SK-N-SH (cell line): ENCODE measurements at regions not wholly inside any gene's neighbourhood (a gene's known extent, or its start where the extent isn't known, plus 50 kb on each side); places are given as distances from the start of the nearest gene placed in this dataset.

Experiments
- CTCF ChIA-PET: fragments of 300-600, 350-600 bp; formaldehyde crosslinking; extraction: SDS; loops from one replicate; lab custom pipeline; 2021; lab: Yijun Ruan, JAX
- POLR2A ChIA-PET: fragments of 350-600 bp; sonication (Branson Sonifier 250); formaldehyde crosslinking; extraction: SDS; loops from one replicate; lab custom pipeline; 2020; ENCODE audit warnings: antibody characterized with exemption, inconsistent platforms; lab: Yijun Ruan, JAX
- DNase-seq: peaks from one replicate; pipeline ENCODE4 v3.0.0; 2012
- H2AFZ ChIP-seq: fragments of 200-600 bp; sonication (generic); 2 replicates; pipeline ENCODE4 v1.8.1; 2016; ENCODE audit warnings: antibody characterized with exemption, mild to moderate bottlenecking, low read depth
- H3F3A ChIP-seq: fragments of 200-600 bp; sonication (generic); replicated peaks from 2 replicates; pipeline ENCODE3; 2016; ENCODE audit warnings: antibody characterized with exemption, mild to moderate bottlenecking; ENCODE audit not compliant: insufficient read depth
- H3K27ac ChIP-seq, 2 experiments: fragments of 200-500 bp in 1 of 2; fragments of 200-600 bp in 1 of 2; sonication (Bioruptor generic) in 1 of 2; sonication (generic), shearing (Covaris generic) in 1 of 2; 2 replicates each; pipeline versions ENCODE4 v1.5.1 to v1.6.1; 2014 to 2016; ENCODE audit warnings: low read depth in 2 of 2, inconsistent platforms in 1 of 2, low read length in 1 of 2, mild to moderate bottlenecking in 1 of 2, mixed read lengths in 1 of 2
- H3K27me3 ChIP-seq: fragments of 200-600 bp; sonication (generic), shearing (Covaris generic); 2 replicates; pipeline ENCODE4 v1.6.1; 2016; ENCODE audit warnings: mixed run types; ENCODE audit not compliant: insufficient read depth
- H3K36me3 ChIP-seq, 2 experiments: fragments of 200-500 bp in 1 of 2; fragments of 200-600 bp in 1 of 2; sonication (Bioruptor generic) in 1 of 2; sonication (generic) in 1 of 2; replicated peaks in 1 of 2; 2 replicates each; pipeline versions ENCODE3 to v1.5.1; 2014 to 2016; ENCODE audit warnings: low read length in 1 of 2, mild to moderate bottlenecking in 1 of 2; ENCODE audit not compliant: insufficient read depth in 2 of 2, control insufficient read depth in 1 of 2
- H3K4me1 ChIP-seq, 2 experiments: fragments of 200-500 bp in 1 of 2; fragments of 200-600 bp in 1 of 2; sonication (Bioruptor generic) in 1 of 2; sonication (generic), shearing (Covaris generic) in 1 of 2; 2 replicates each; pipeline versions ENCODE4 v1.5.1 to v1.6.1; 2014 to 2016; ENCODE audit warnings: low read depth in 1 of 2, low read length in 1 of 2, mixed run types in 1 of 2; ENCODE audit not compliant: insufficient read depth in 2 of 2, control insufficient read depth in 1 of 2
- H3K4me2 ChIP-seq: fragments of 200-600 bp; sonication (generic), shearing (Covaris generic); 2 replicates; pipeline ENCODE4 v1.6.1; 2017; ENCODE audit warnings: mixed run types
- H3K4me3 ChIP-seq, 2 experiments: fragments of 200-500 bp in 1 of 2; fragments of 200-600 bp in 1 of 2; sonication (Bioruptor generic) in 1 of 2; sonication (generic), shearing (Covaris generic) in 1 of 2; 2 replicates each; pipeline versions ENCODE4 v1.5.1 to v1.8.1; 2014 to 2016; ENCODE audit warnings: low read depth in 2 of 2, inconsistent platforms in 1 of 2, low read length in 1 of 2, mild to moderate bottlenecking in 1 of 2, mixed read lengths in 1 of 2, moderate library complexity in 1 of 2
- H3K79me2 ChIP-seq: fragments of 200-600 bp; sonication (generic); 2 replicates; pipeline ENCODE4 v1.8.1; 2017; ENCODE audit warnings: mild to moderate bottlenecking; ENCODE audit not compliant: insufficient read depth
- H3K9ac ChIP-seq: fragments of 200-600 bp; sonication (generic); 2 replicates; pipeline ENCODE4 v1.6.1; 2017; ENCODE audit warnings: mixed run types
- H3K9me2 ChIP-seq: fragments of 200-600 bp; sonication (generic); 2 replicates; pipeline ENCODE4 v1.6.1; 2017; ENCODE audit warnings: mixed run types
- H3K9me3 ChIP-seq: fragments of 200-600 bp; sonication (generic); 2 replicates; pipeline ENCODE4 v1.6.1; 2017; ENCODE audit warnings: mixed run types, mild to moderate bottlenecking, moderate library complexity
- H4K20me1 ChIP-seq: fragments of 200-600 bp; sonication (generic); 2 replicates; pipeline ENCODE4 v1.6.1; 2017; ENCODE audit warnings: mild to moderate bottlenecking, mixed run types; ENCODE audit not compliant: insufficient read depth
- CHD2 ChIP-seq: fragments of 150-350 bp; IDR thresholded peaks from 2 replicates; pipeline ENCODE4 v1.6.1; 2018; ENCODE audit warnings: low read length; ENCODE audit not compliant: partially characterized antibody
- EZH2phosphoT487 ChIP-seq: fragments of 200-600 bp; sonication (generic); IDR thresholded peaks from 2 replicates; pipeline ENCODE4 v1.6.1; 2017; ENCODE audit warnings: low read depth, mixed run types, mild to moderate bottlenecking, antibody characterized with exemption, moderate library complexity, borderline replicate concordance
- FOSL2 ChIP-seq: IDR thresholded peaks from 2 replicates; pipeline ENCODE4 v1.4.0; 2012; ENCODE audit warnings: low read depth, mild to moderate bottlenecking, moderate library complexity, borderline replicate concordance
- FOXM1 ChIP-seq: IDR thresholded peaks from 2 replicates; pipeline ENCODE4 v1.4.0; 2012; ENCODE audit warnings: low read depth, mild to moderate bottlenecking
- MAX ChIP-seq: IDR thresholded peaks from 2 replicates; pipeline ENCODE4 v1.4.0; 2012; ENCODE audit warnings: low read depth
- NFIC ChIP-seq: IDR thresholded peaks from 2 replicates; pipeline ENCODE4 v1.4.0; 2012; ENCODE audit warnings: borderline replicate concordance
- NRF1 ChIP-seq: IDR thresholded peaks from 2 replicates; pipeline ENCODE4 v1.6.1; 2012; ENCODE audit warnings: low read depth, mild to moderate bottlenecking, low read length
- PBX3 ChIP-seq: IDR thresholded peaks from 2 replicates; pipeline ENCODE4; 2012
- POLR2AphosphoS5 ChIP-seq: IDR thresholded peaks from 2 replicates; pipeline ENCODE4 v1.6.1; 2012; ENCODE audit warnings: low read depth, low read length
- RCOR1 ChIP-seq: fragments of 150-350 bp; IDR thresholded peaks from 2 replicates; pipeline ENCODE4 v1.6.1; 2017; ENCODE audit warnings: antibody characterized with exemption, low read length
- REST ChIP-seq: IDR thresholded peaks from 2 replicates; pipeline ENCODE4 v1.6.1; 2012; ENCODE audit warnings: mild to moderate bottlenecking, low read depth, low read length, moderate library complexity
- RFX5 ChIP-seq: IDR thresholded peaks from 2 replicates; pipeline ENCODE4 v1.6.1; 2012; ENCODE audit warnings: mild to moderate bottlenecking, improper control_type of control experiment, low read length
- RXRA ChIP-seq: IDR thresholded peaks from 2 replicates; pipeline ENCODE4 v1.4.0; 2012; ENCODE audit warnings: low read depth, mild to moderate bottlenecking, borderline replicate concordance
- SIN3A ChIP-seq: IDR thresholded peaks from 2 replicates; pipeline ENCODE4 v1.6.1; 2012; ENCODE audit warnings: low read depth, mild to moderate bottlenecking, low read length, moderate library complexity, borderline replicate concordance
- TEAD4 ChIP-seq: IDR thresholded peaks from 2 replicates; pipeline ENCODE4 v1.4.0; 2012; ENCODE audit warnings: mild to moderate bottlenecking, borderline replicate concordance; ENCODE audit not compliant: insufficient read depth
- USF1 ChIP-seq: IDR thresholded peaks from 2 replicates; pipeline ENCODE4 v1.4.0; 2012; ENCODE audit warnings: low read depth, borderline replicate concordance
- USF2 ChIP-seq: fragments of 150-350 bp; IDR thresholded peaks from 2 replicates; pipeline ENCODE4 v1.6.1; 2017; ENCODE audit warnings: antibody characterized with exemption, low read length, low read depth, borderline replicate concordance
- WGBS: methylation state at CpG from one replicate; pipeline ENCODE4 v1.1.6; 2017; ENCODE audit warnings: low lambda C conversion rate; 5-methylcytosine and 5-hydroxymethylcytosine counted together

- H3K4me2 ChIP-seq = no peak overlapping the region
- no peaks in the 10 kb centered on the region for H3K4me1 ChIP-seq
- no peaks in the 10 kb centered on the region for H3K9me2 ChIP-seq
- no peak for TF ChIP-seq MAX
- TF ChIP-seq USF2 = no peak
- no peak overlapping the region for H3K4me3 ChIP-seq
- H2AFZ ChIP-seq = no peak overlapping the region
- H3K9me3 ChIP-seq = no peaks in the 10 kb centered on the region
- H3K79me2 ChIP-seq = no peaks in the 10 kb centered on the region
- no peak overlapping the region for H3K9ac ChIP-seq
- 65% methylated on average over 19 of the region's 25 CpGs for WGBS
- ChIA-PET CTCF (no interaction called here), POLR2A (no interaction called here)
- no peaks in the 10 kb centered on the region for H3K27me3 ChIP-seq
- H3K36me3 ChIP-seq = no peaks in the 10 kb centered on the region
- no peak for DNase-seq
- H3F3A ChIP-seq = no peaks in the 10 kb centered on the region
- no peaks in the 10 kb centered on the region for H4K20me1 ChIP-seq
- no peak overlapping the region for H3K27ac ChIP-seq
These were observed 85.7 kb upstream of the SLC45A1 start for GRCh38 chr1:8232036-8232757.

- H2AFZ ChIP-seq = no peak overlapping the region
- no peaks in the 10 kb centered on the region for H4K20me1 ChIP-seq
- H3K9ac ChIP-seq = no peak overlapping the region
- H3K4me3 ChIP-seq = no peak overlapping the region
- DNase-seq = no peak
- no peaks in the 10 kb centered on the region for H3K36me3 ChIP-seq
- no peak overlapping the region for H3K4me2 ChIP-seq
- 77% methylated on average over 7 of the region's 7 CpGs for WGBS
- no peaks in the 10 kb centered on the region for H3K27me3 ChIP-seq
- CTCF ChIA-PET = interaction anchor here (0.6 kb wide), 1 partner anchor 46 kb away, joined by 3 read pairs; no protein-coding TSS in a partner anchor
- TF ChIP-seq SIN3A = no peak
- TF ChIP-seq FOXM1 = no peak
- no peak for TF ChIP-seq PBX3
- TF ChIP-seq NRF1 = no peak
- no peak for TF ChIP-seq FOSL2
- TF ChIP-seq NFIC = no peak
- no peak for TF ChIP-seq RFX5
- no peak for TF ChIP-seq CHD2
- no peak for TF ChIP-seq REST
- no peak for TF ChIP-seq USF1
- TF ChIP-seq POLR2AphosphoS5 = no peak
- no peak for TF ChIP-seq EZH2phosphoT487
- TF ChIP-seq USF2 = no peak
- TF ChIP-seq RCOR1 = no peak
- TF ChIP-seq RXRA = no peak
- TF ChIP-seq TEAD4 = no peak
- H3K4me1 ChIP-seq = no peaks in the 10 kb centered on the region
- H3K27ac ChIP-seq = no peak overlapping the region
- H3K79me2 ChIP-seq = no peaks in the 10 kb centered on the region
- no peaks in the 10 kb centered on the region for H3F3A ChIP-seq
- H3K9me2 ChIP-seq = no peaks in the 10 kb centered on the region
- no peaks in the 10 kb centered on the region for H3K9me3 ChIP-seq
- POLR2A ChIA-PET = no interaction called here
These were observed 87.7 kb upstream of the SLC45A1 start for GRCh38 chr1:8230292-8230621.
